Smooth muscle cell (in vitro differentiated cells): ENCODE measurements at regions not wholly inside any gene's neighbourhood (a gene's known extent, or its start where the extent isn't known, plus 50 kb on each side); places are given as distances from the start of the nearest gene placed in this dataset.
"Not testable (repeated sequence)": the region's sequence is repeated elsewhere in the genome, so short reads cannot be mapped to it uniquely, and the experiment has no call there.

Experiments
- DNase-seq: peaks from one replicate; lab custom pipeline; 2025; ENCODE audit not compliant: unreplicated experiment; lab: John Stamatoyannopoulos, UW
- H2AFZ ChIP-seq: fragments of 200-600 bp; sonication (generic); 2 replicates; pipeline ENCODE4 v1.6.0; 2016; ENCODE audit warnings: antibody characterized with exemption, low read depth, mild to moderate bottlenecking
- H3F3A ChIP-seq: fragments of 200-600 bp; sonication (generic); 2 replicates; pipeline ENCODE4 v1.6.0; 2017; ENCODE audit warnings: antibody characterized with exemption, low read depth
- H3K27ac ChIP-seq: fragments of 200-600 bp; sonication (generic); 2 replicates; pipeline ENCODE4 v1.5.1; 2016; ENCODE audit warnings: low read depth, mild to moderate bottlenecking
- H3K27me3 ChIP-seq: fragments of 200-600 bp; sonication (generic); 2 replicates; pipeline ENCODE4 v1.6.1; 2016; ENCODE audit warnings: low read depth, mild to moderate bottlenecking
- H3K36me3 ChIP-seq: fragments of 200-600 bp; sonication (generic); 2 replicates; pipeline ENCODE4 v1.5.1; 2016; ENCODE audit warnings: low read depth
- H3K4me1 ChIP-seq: fragments of 200-600 bp; sonication (generic); 2 replicates; pipeline ENCODE4 v1.5.1; 2016; ENCODE audit warnings: low read depth
- H3K4me2 ChIP-seq: fragments of 200-600 bp; sonication (generic); 2 replicates; pipeline ENCODE4 v1.6.0; 2016; ENCODE audit warnings: mild to moderate bottlenecking
- H3K4me3 ChIP-seq: fragments of 200-600 bp; sonication (generic); 2 replicates; pipeline ENCODE4 v1.5.1; 2016; ENCODE audit warnings: mild to moderate bottlenecking
- H3K79me2 ChIP-seq: fragments of 200-600 bp; sonication (generic); 2 replicates; pipeline ENCODE4 v1.6.0; 2016; ENCODE audit warnings: low read depth, mild to moderate bottlenecking
- H3K9ac ChIP-seq: fragments of 200-600 bp; sonication (generic); 2 replicates; pipeline ENCODE4 v1.6.0; 2016; ENCODE audit warnings: low read depth
- H3K9me3 ChIP-seq: fragments of 200-600 bp; sonication (generic); replicated peaks from 2 replicates; pipeline ENCODE4 v1.5.1; 2016; ENCODE audit warnings: low read depth
- H4K20me1 ChIP-seq: fragments of 200-600 bp; sonication (generic); 2 replicates; pipeline ENCODE4 v1.6.0; 2016; ENCODE audit warnings: low read depth
- CTCF ChIP-seq: fragments of 200-600 bp; sonication (generic); IDR thresholded peaks from 2 replicates; pipeline ENCODE4 v1.5.1; 2017; ENCODE audit warnings: borderline replicate concordance, mild to moderate bottlenecking, antibody characterized with exemption; ENCODE audit not compliant: insufficient read depth, poor library complexity, severe bottlenecking
- WGBS: methylation state at CpG from one replicate; pipeline ENCODE4 v1.1.7; 2016; ENCODE audit warnings: low lambda C conversion rate; 5-methylcytosine and 5-hydroxymethylcytosine counted together

- Histone ChIP-seq H3K9ac (no peak overlapping the region), H4K20me1 (no peaks in the 10 kb centered on the region), H3K9me3 (no peaks in the 10 kb centered on the region), H3K27ac (no peak overlapping the region), H3K4me2 (no peak overlapping the region), H3K27me3 (no peaks in the 10 kb centered on the region), H3F3A (no peaks in the 10 kb centered on the region), H3K36me3 (no peaks in the 10 kb centered on the region), H3K4me3 (no peak overlapping the region), H3K4me1 (no peaks in the 10 kb centered on the region), H3K79me2 (no peaks in the 10 kb centered on the region), H2AFZ (no peak overlapping the region)
- WGBS, result 87% methylated on average over 5 of the region's 5 CpGs
- no peak for DNase-seq
- TF ChIP-seq CTCF, result no peak
These were observed 84.2 kb upstream of the RMP24 start for GRCh38 chr18:35888329-35888728.

GRCh38 chr18:35889677-35890076 is 82.8 kb upstream of the RMP24 start:
- Histone ChIP-seq H2AFZ (no peak overlapping the region), H4K20me1 (no peaks in the 10 kb centered on the region), H3K36me3 (no peaks in the 10 kb centered on the region), H3F3A (no peaks in the 10 kb centered on the region), H3K4me1 (no peaks in the 10 kb centered on the region), H3K79me2 (no peaks in the 10 kb centered on the region), H3K9ac (no peak overlapping the region), H3K4me2 (no peak overlapping the region), H3K27me3 (no peaks in the 10 kb centered on the region), H3K9me3 (no peaks in the 10 kb centered on the region), H3K4me3 (no peak overlapping the region), H3K27ac (no peak overlapping the region)
- WGBS, result 71% methylated on average over 1 of the region's 1 CpG
- DNase-seq, result no peak
- TF ChIP-seq CTCF, result no peak

GRCh38 chr18:35890323-35890722 is 82.2 kb upstream of the RMP24 start:
- WGBS, result 63% methylated on average over 3 of the region's 3 CpGs
- H3K9ac ChIP-seq, result no peak overlapping the region
- no peaks in the 10 kb centered on the region for H3K79me2 ChIP-seq
- no peak for TF ChIP-seq CTCF
- H3K9me3 ChIP-seq, result no peaks in the 10 kb centered on the region
- no peaks in the 10 kb centered on the region for H3K27me3 ChIP-seq
- H3F3A ChIP-seq, result no peaks in the 10 kb centered on the region
- no peaks in the 10 kb centered on the region for H3K36me3 ChIP-seq
- no peak for DNase-seq
- no peak overlapping the region for H3K4me3 ChIP-seq
- H2AFZ ChIP-seq, result no peak overlapping the region
- no peaks in the 10 kb centered on the region for H3K4me1 ChIP-seq
- no peaks in the 10 kb centered on the region for H4K20me1 ChIP-seq
- H3K27ac ChIP-seq, result no peak overlapping the region
- H3K4me2 ChIP-seq, result no peak overlapping the region

DNA sequence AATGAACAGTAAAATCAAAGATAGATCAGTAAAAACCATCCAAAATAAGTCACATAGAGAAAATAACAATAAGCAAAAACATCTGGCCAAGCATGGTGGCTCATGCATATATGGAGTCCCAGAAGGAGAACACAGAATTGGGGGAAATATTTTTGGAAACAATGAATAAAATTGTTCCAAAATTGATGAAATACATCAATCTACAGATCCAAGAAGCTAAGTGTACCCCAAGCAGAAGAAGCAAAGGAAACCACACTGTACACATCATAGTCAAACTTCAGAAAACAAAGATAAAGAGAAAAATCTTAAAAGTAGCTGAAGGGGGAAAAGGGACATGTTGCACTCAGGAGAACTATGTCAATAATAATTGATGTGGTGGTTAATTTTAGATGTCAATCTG is 80.4 kb upstream of the RMP24 start:
- Histone ChIP-seq H3K4me3 (no peak overlapping the region), H3K36me3 (no peaks in the 10 kb centered on the region), H3K4me2 (no peak overlapping the region), H3K9me3 (no peaks in the 10 kb centered on the region), H2AFZ (no peak overlapping the region), H3K27ac (no peak overlapping the region), H4K20me1 (no peaks in the 10 kb centered on the region), H3F3A (no peaks in the 10 kb centered on the region), H3K9ac (no peak overlapping the region), H3K27me3 (no peaks in the 10 kb centered on the region), H3K4me1 (no peaks in the 10 kb centered on the region), H3K79me2 (no peaks in the 10 kb centered on the region)
- TF ChIP-seq CTCF, result no peak
- no peak for DNase-seq

GRCh38 chr18:35897481-35897880 is 75.0 kb upstream of the RMP24 start:
- H3K27ac ChIP-seq, H2AFZ ChIP-seq, H3K4me1 ChIP-seq, H3K9me3 ChIP-seq, H3K4me2 ChIP-seq, H4K20me1 ChIP-seq, H3K79me2 ChIP-seq, H3F3A ChIP-seq, H3K27me3 ChIP-seq, H3K36me3 ChIP-seq, H3K4me3 ChIP-seq, H3K9ac ChIP-seq, DNase-seq: not testable (repeated sequence)
- 94% methylated on average over 13 of the region's 13 CpGs for WGBS
